GM21717 (cell line): ENCODE measurements at regions not wholly inside any gene's neighbourhood (a gene's known extent, or its start where the extent isn't known, plus 50 kb on each side); places are given as distances from the start of the nearest gene placed in this dataset.

Experiments
- ATAC-seq: cut with Tn5 transposase; IDR thresholded peaks from one replicate; pipeline ENCODE4 v1.9.1; 2021; ENCODE audit warnings: mild to moderate bottlenecking, moderate library complexity; ENCODE audit not compliant: unreplicated experiment

GRCh38 chr20:52867305-52867704, 104.9 kb upstream of the TSHZ2 start:
- no peak for ATAC-seq

GRCh38 chr20:52864916-52865605, 107.1 kb upstream of the TSHZ2 start:
- ATAC-seq = no peak

- ATAC-seq = no peak
Measured at GRCh38 chr20:52859156-52859876, 112.8 kb upstream of the TSHZ2 start.

- no peak for ATAC-seq
Measured at GRCh38 chr20:52852714-52853113, 119.4 kb upstream of the TSHZ2 start.

- no peak for ATAC-seq
Measured at GRCh38 chr20:52847731-52848359, 124.3 kb upstream of the TSHZ2 start.

- ATAC-seq = no peak
Measured at GRCh38 chr20:52847029-52847660, 125.0 kb upstream of the TSHZ2 start.

GRCh38 chr20:52845044-52845443, 127.1 kb upstream of the TSHZ2 start:
- no peak for ATAC-seq

GRCh38 chr20:52843425-52843824, 128.7 kb upstream of the TSHZ2 start:
- no peak for ATAC-seq

- ATAC-seq = no peak
Measured at GRCh38 chr20:52841003-52841402, 131.2 kb upstream of the TSHZ2 start.

GRCh38 chr20:52840041-52840440, 132.1 kb upstream of the TSHZ2 start:
- ATAC-seq = no peak

GRCh38 chr20:52838510-52839241, 133.5 kb upstream of the TSHZ2 start:
- ATAC-seq = no peak

- ATAC-seq = no peak
Measured at GRCh38 chr20:52837378-52837777, 134.8 kb upstream of the TSHZ2 start.

GRCh38 chr20:52833901-52834300, 138.3 kb upstream of the TSHZ2 start:
- ATAC-seq = no peak

- ATAC-seq = no peak
Measured at GRCh38 chr20:52832151-52832774, 139.9 kb upstream of the TSHZ2 start.

GRCh38 chr20:52830598-52830997, 141.6 kb upstream of the TSHZ2 start:
- no peak for ATAC-seq

- no peak for ATAC-seq
Measured at GRCh38 chr20:52829111-52829510, 143.0 kb upstream of the TSHZ2 start.

GRCh38 chr20:52828199-52828598, 144.0 kb upstream of the TSHZ2 start:
- ATAC-seq = no peak

GRCh38 chr20:52826722-52827121, 145.4 kb upstream of the TSHZ2 start:
- ATAC-seq = no peak

GRCh38 chr20:52826321-52826720, 145.8 kb upstream of the TSHZ2 start:
- no peak for ATAC-seq

- no peak for ATAC-seq
Measured at GRCh38 chr20:52824494-52825216, 147.5 kb upstream of the TSHZ2 start.
